ENCODE measurements at regions not wholly inside any gene's neighbourhood (a gene's known extent, or its start where the extent isn't known, plus 50 kb on each side); places are given as distances from the start of the nearest gene placed in this dataset.

GRCh38 chr19:32195706-32196610, 149.5 kb upstream of the ZNF507 start:
- DNase-seq, result no peak
- Mint-ChIP-seq H3K4me1 (no peaks in the 10 kb centered on the region), H3K4me3 (no peak overlapping the region), H3K36me3 (ENCODE audit: low read depth) (no peaks in the 10 kb centered on the region), H3K9me3 (peaks cover 12% of the 10 kb centered on the region), H3K27me3 (ENCODE audit: low read depth, poor library complexity) (peaks cover 25% of the 10 kb centered on the region), H3K27ac (no peak overlapping the region)
- no peak for TF ChIP-seq CTCF (IDR thresholded peaks at IDR 0.05)

- peaks cover 21% of the 10 kb centered on the region for H3K27me3 Mint-ChIP-seq (ENCODE audit: low read depth, poor library complexity)
- H3K27ac Mint-ChIP-seq, result no peak overlapping the region
- H3K36me3 Mint-ChIP-seq (ENCODE audit: low read depth), result no peaks in the 10 kb centered on the region
- no peak for DNase-seq
- peaks cover 12% of the 10 kb centered on the region for H3K9me3 Mint-ChIP-seq
- H3K4me1 Mint-ChIP-seq, result no peaks in the 10 kb centered on the region
- H3K4me3 Mint-ChIP-seq, result no peak overlapping the region
- TF ChIP-seq CTCF (IDR thresholded peaks at IDR 0.05), result no peak
These were observed 148.6 kb upstream of the ZNF507 start for GRCh38 chr19:32196690-32197420.

- Mint-ChIP-seq H3K4me1 (no peaks in the 10 kb centered on the region), H3K27me3 (ENCODE audit: low read depth, poor library complexity) (peaks cover 18% of the 10 kb centered on the region), H3K36me3 (ENCODE audit: low read depth) (no peaks in the 10 kb centered on the region), H3K9me3 (peaks cover 7% of the 10 kb centered on the region), H3K27ac (no peak overlapping the region), H3K4me3 (no peak overlapping the region)
- TF ChIP-seq CTCF (IDR thresholded peaks at IDR 0.05), result no peak
- DNase-seq, result no peak
These were observed 147.2 kb upstream of the ZNF507 start for GRCh38 chr19:32197896-32198882.

GRCh38 chr19:32199501-32200040, 145.8 kb upstream of the ZNF507 start:
- DNase-seq, result no peak
- H3K27me3 Mint-ChIP-seq (ENCODE audit: low read depth, poor library complexity), result peaks cover 16% of the 10 kb centered on the region
- no peak for TF ChIP-seq CTCF (IDR thresholded peaks at IDR 0.05)

GRCh38 chr19:32200312-32201038, 144.9 kb upstream of the ZNF507 start:
- H3K27ac Mint-ChIP-seq, result no peak overlapping the region
- no peak for DNase-seq
- H3K4me3 Mint-ChIP-seq, result no peak overlapping the region
- peaks cover 16% of the 10 kb centered on the region for H3K27me3 Mint-ChIP-seq (ENCODE audit: low read depth, poor library complexity)
- H3K9me3 Mint-ChIP-seq, result no peaks in the 10 kb centered on the region
- no peaks in the 10 kb centered on the region for H3K36me3 Mint-ChIP-seq (ENCODE audit: low read depth)
- H3K4me1 Mint-ChIP-seq, result no peaks in the 10 kb centered on the region
- TF ChIP-seq CTCF (IDR thresholded peaks at IDR 0.05), result no peak

More at GRCh38 chr19:32199501-32200040, 145.8 kb upstream of the ZNF507 start:
- no peaks in the 10 kb centered on the region for H3K9me3 Mint-ChIP-seq
- H3K4me3 Mint-ChIP-seq, result no peak overlapping the region
- no peaks in the 10 kb centered on the region for H3K36me3 Mint-ChIP-seq (ENCODE audit: low read depth)
- no peaks in the 10 kb centered on the region for H3K4me1 Mint-ChIP-seq
- H3K27ac Mint-ChIP-seq, result no peak overlapping the region

Data from nephron progenitor cell (in vitro differentiated cells).